HG02981 (cell line): ENCODE measurements at regions not wholly inside any gene's neighbourhood (a gene's known extent, or its start where the extent isn't known, plus 50 kb on each side); places are given as distances from the start of the nearest gene placed in this dataset.
A peak's percentile ranks its signal among the peaks of the same experiment; 100 is the strongest.

Experiments used
- ATAC-seq: cut with Tn5 transposase; IDR thresholded peaks from one replicate; pipeline ENCODE4 v1.9.1; 2021; ENCODE audit warnings: mild to moderate bottlenecking, moderate library complexity; ENCODE audit not compliant: unreplicated experiment

GRCh38 chr10:113285305-113285704, 267.5 kb upstream of the HABP2 start:
- ATAC-seq = no peak

- no peak for ATAC-seq
Measured at GRCh38 chr10:113287592-113287991, 265.3 kb upstream of the HABP2 start.

- ATAC-seq = no peak
Measured at GRCh38 chr10:113290137-113290536, 262.7 kb upstream of the HABP2 start.

GRCh38 chr10:113291413-113291812, 261.4 kb upstream of the HABP2 start:
- ATAC-seq = no peak

GRCh38 chr10:113292086-113292485, 260.8 kb upstream of the HABP2 start:
- no peak for ATAC-seq

GRCh38 chr10:113292743-113293142, 260.1 kb upstream of the HABP2 start:
- ATAC-seq = no peak

GRCh38 chr10:113293167-113293566, 259.7 kb upstream of the HABP2 start:
- ATAC-seq = no peak

- ATAC-seq = no peak
Measured at GRCh38 chr10:113294868-113295267, 258.0 kb upstream of the HABP2 start.

GRCh38 chr10:113297226-113297625, 255.6 kb upstream of the HABP2 start:
- ATAC-seq = no peak

- no peak for ATAC-seq
Measured at GRCh38 chr10:113298616-113299015, 254.2 kb upstream of the HABP2 start.

GRCh38 chr10:113300201-113300600, 252.7 kb upstream of the HABP2 start:
- no peak for ATAC-seq

GRCh38 chr10:113300617-113301016, 252.2 kb upstream of the HABP2 start:
- ATAC-seq = peak; percentile 72

GRCh38 chr10:113301342-113301984, 251.4 kb upstream of the HABP2 start:
- ATAC-seq = no peak

- no peak for ATAC-seq
Measured at GRCh38 chr10:113302062-113302461, 250.8 kb upstream of the HABP2 start.

- no peak for ATAC-seq
Measured at GRCh38 chr10:113303544-113304146, 249.2 kb upstream of the HABP2 start.

GRCh38 chr10:113304726-113305125, 248.1 kb upstream of the HABP2 start:
- ATAC-seq = no peak

GRCh38 chr10:113305871-113306270, 247.0 kb upstream of the HABP2 start:
- ATAC-seq = no peak

- ATAC-seq = no peak
Measured at GRCh38 chr10:113309791-113310190, 243.1 kb upstream of the HABP2 start.

- ATAC-seq = no peak
Measured at GRCh38 chr10:113310347-113310746, 242.5 kb upstream of the HABP2 start.

- no peak for ATAC-seq
Measured at GRCh38 chr10:113313048-113313602, 239.7 kb upstream of the HABP2 start.

GRCh38 chr10:113313722-113314121, 239.1 kb upstream of the HABP2 start:
- ATAC-seq = no peak

GRCh38 chr10:113316506-113316905, 236.3 kb upstream of the HABP2 start:
- no peak for ATAC-seq

- ATAC-seq = no peak
Measured at GRCh38 chr10:113317489-113317888, 235.4 kb upstream of the HABP2 start.
